ENCODE measurements at regions not wholly inside any gene's neighbourhood (a gene's known extent, or its start where the extent isn't known, plus 50 kb on each side); places are given as distances from the start of the nearest gene placed in this dataset.
"Not testable (repeated sequence)": the region's sequence is repeated elsewhere in the genome, so short reads cannot be mapped to it uniquely, and the experiment has no call there.

DNA sequence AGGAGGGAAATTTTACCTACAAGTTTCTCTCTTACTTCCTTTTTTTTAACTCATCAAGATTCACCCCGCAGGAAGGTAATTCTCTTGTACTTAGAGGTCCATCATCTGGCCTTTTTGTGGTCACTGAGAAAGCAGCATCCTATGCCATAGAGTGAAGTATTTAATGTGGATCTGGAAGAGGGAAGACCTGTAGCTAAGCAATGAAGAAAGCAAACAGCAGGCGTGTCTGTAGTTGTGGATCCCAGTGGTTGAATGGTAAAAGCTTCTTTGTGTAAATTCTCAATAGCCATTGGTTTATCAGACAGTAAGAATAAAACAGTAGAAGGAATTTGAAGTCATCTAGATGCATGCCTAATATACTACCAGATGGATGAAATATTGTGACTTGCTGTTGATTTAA is 196.4 kb downstream of the ANKRD7 start:
- no peak for DNase-seq

DNA sequence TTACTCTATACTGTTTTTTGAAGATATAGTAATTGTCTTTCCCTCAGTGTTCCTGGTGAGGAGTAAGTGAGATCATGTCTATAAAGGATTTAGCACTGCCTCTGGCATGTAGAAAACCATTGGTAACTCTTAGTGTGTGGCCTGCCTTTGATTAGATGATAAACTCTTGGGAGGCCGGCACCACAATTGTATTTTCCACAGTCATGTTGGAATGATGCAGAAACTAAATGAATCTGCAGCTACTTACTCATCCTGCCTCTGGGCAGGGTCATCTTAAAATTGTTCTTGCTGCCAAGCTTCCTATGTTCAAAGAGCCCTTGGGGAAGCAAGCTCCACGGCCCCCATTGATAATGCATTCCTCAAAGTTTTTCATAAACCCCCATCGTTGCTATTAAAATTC is 204.6 kb downstream of the ANKRD7 start:
- DNase-seq, result no peak

DNA sequence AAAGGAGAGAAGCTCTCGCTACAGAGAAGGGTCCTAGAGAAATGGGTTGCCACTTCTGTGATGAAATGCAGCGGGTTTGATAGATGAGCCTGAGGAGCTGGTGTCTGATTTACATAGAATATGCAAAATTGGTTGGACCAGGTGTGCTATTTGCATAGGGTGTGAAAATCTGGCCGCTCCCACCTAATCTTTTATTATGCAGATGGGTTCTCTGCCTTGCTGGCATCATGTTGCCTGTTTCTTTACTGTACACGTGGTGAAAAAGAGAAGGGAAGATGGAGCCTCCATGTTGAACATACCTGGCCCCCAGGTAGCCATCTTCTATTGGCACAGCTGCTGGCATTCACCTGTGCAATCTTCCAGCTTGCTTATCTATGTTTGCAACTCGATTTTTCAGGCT is 212.2 kb downstream of the ANKRD7 start:
- DNase-seq, result no peak

DNA sequence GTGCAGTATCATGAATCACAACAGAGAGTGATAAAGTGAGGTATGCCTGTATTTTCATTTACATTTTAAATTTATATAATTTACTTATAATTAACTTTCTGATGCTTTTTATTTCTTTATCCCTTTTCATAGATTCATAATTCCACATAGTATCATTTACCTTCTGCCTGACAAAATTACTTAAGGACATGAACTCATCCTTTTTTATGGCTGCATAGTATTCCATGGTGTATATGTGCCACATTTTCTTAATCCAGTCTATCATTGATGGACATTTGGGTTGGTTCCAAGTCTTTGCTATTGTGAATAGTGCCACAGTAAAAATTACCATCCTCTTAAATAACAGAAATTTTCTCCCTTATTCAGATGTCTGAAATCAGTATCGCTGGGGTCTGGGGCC is 224.5 kb downstream of the ANKRD7 start:
- DNase-seq, result not testable (repeated sequence)

DNA sequence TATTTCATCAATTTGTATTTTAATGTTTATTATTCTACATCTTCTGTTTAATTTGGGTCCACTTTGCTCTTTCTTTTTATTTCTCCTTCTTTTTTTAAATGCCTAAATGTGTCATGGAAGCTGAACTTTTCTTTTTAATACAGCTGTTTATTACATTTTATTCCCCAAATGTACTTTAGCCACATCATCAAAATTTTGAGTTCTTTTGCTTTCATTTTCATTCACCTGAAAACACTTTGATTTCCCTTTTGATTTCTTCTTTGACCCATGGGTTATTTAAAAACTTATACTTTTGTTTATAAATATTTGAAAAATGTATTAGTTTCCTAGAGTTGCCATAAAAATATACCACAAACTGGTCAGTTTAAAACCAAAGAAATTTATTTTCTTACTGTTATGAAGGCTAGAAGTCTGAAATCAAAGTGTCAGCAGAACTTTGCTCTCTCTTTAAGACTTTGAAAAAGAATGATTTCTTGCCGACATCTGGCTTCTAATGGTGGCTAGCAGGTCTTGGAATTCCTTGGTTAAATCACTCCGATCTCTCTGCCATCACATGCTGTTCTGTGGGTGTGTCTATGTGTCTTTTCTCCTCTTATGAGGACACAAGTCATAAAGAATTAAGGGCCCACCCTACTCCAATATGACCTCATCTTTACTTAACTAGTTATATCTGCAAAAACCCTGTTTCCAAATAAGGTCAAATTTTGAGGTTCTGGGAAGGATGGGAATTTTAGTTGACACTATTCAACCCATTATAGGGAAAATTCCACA is 225.5 kb downstream of the ANKRD7 start:
- DNase-seq, result no peak

DNA sequence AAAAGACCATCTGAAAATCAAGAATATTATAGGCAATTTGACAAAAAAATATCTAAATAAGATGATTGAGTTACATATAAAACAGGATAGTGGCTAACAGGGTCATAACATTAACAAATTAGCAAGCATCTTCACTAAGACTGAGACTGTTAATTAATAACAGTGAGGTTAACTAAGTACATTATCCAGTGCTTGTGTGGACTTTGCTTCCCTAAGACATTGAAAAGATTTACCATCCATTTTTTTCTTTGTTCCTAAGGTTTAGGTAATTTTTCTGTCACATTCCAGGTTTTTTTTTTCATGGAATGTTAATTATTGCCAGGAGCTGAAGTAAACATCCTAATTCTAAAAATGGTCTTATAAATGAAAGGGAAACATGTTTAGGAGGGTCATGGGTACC is 227.6 kb downstream of the ANKRD7 start:
- DNase-seq, result no peak

DNA sequence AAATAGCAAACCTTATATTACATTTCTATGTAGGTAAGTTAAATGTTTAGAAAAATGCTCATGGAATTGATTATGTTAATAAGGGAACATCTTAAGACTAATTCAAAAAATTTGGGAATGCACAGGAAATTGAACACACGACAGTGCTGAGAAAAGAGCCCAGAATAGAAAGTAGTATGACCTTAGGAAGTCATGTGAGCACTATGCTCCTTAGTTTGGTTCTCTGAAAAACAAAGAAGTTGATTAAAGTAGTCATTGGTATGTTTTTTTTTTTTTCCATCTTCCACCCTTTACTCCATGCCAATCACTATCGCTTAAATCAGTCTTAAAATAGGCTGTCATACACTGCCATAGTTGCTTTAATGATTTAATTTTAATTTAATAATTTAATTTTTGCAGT is 242.9 kb downstream of the ANKRD7 start:
- DNase-seq, result no peak

DNA sequence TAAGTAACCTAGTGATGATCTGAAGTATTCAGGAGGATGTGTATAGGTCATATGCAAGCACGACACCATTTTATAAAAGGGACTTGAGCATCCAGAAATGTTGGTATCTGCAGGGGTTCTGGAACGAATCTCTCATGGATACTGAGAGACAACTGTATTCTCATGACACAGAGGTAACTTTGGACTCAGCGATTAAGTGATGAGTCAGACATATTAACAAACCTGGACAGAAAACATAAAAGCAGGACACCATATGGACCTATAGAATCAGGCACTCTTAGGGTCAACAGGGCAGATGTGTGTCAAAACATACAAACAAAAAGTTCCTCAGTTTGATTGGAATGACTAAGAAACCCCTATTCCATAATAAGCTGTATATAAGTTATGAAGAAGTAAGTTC is 248.1 kb downstream of the ANKRD7 start:
- DNase-seq, result no peak

DNA sequence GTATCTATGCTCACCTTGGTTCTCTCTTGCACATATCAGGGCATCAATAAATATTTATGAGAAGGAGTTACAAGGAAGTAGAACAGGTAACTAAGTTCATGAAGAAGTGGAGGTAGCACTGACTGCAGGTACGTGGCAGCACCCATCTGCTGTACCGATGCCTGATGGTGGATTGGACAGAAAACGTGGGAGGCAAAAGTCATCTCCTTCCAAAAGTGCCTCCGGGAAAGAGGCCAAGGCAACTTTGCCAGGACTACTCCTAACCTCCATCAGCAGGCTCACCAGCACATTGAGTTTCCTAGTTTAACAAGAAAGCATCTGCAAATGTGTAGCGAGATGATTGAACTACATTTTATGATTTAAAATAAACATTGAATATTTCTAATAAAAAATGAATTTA is 248.8 kb downstream of the ANKRD7 start:
- no peak for DNase-seq

DNA sequence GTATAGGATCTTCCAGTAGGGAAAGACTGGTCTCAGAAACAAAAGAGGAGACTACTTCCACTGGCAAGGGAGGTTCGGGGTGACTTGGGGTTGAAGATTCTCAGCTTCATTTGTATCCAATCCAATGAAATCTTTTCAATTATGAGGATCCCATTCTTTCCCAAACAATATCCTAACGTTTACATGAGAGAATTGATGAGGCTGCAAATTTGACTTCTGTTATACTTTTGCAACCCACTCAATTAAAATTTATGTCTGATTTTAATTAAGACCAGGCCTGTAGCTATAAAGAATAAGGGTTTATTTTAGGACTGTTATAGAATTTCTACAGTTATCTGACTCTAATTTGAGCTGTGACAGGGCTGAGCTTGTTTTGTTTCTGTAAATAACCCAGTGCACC is 251.5 kb downstream of the ANKRD7 start:
- DNase-seq, result no peak

DNA sequence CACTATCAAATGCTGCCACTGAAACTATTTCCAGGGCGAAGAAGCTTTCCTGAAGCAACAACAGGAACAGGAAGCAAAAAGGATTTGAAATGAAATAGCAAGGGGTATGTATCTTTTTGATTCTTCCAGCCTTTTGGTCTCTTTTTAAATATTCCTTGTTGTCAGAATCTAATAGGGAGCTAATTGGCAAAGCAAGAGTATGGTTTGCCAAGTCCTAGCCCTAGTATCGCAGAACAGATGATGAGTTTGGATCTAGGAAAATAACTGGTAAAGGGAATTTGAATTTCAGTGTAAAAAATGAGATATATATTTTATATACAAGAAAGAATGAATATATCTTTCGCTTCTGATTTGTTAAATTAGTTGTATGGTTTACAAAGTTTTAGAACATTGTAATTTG is 252.5 kb downstream of the ANKRD7 start:
- no peak for DNase-seq

DNA sequence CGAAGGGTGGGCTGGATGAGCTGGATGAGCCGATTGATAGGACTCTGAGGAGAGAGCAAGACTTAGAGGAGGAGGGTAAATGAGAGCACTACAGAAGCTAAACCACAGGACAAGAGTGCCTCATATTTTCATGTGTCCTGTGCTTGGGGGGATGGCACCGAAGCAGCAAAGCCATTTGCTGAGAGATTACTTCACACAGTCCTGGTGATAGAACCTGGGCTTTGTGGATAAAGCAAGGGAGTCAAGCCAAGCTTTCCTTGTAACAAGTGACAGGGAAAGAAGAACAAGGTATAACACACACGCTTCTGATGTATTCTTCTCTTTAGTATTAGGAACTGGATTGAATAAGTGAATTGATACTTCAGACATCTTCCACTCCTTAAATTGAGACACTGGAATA is 253.7 kb downstream of the ANKRD7 start:
- no peak for DNase-seq

DNA sequence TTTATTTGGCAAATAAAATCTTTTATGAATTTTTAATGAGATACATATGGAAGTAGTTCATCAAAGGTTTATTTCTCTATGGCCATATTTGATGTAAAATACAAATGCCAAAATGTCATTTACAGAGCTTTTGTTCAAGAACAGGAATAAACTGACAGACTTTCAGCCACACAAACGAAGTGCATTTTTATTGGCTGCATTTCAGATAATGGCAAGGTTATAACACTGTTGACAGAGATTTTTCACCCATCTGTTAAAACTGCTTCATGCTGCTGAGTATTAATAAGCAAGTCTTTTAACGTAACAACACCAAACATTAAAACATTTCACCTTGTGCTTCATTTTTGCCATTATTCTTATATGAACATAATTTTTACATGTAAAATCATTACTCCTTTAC is 254.4 kb downstream of the ANKRD7 start:
- no peak for DNase-seq

DNA sequence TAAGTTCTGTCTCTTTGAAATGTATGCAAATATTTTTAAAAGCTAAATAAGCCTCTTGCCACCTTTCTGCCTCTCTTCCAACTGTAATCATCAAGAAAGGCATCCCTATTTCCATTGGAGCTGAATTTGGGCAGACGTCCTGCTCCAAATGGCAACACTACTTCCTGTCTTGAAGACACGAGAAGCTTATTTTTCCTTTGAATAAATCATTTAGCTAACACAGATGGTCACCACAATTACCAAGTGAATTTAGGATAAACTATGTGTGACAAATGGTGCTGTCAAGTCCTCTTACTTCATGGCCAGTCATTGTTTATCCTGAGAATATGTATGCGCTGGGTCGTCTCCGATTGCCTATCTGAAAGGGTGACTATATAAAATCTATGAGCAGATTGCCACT is 268.0 kb downstream of the ANKRD7 start:
- DNase-seq, result no peak

DNA sequence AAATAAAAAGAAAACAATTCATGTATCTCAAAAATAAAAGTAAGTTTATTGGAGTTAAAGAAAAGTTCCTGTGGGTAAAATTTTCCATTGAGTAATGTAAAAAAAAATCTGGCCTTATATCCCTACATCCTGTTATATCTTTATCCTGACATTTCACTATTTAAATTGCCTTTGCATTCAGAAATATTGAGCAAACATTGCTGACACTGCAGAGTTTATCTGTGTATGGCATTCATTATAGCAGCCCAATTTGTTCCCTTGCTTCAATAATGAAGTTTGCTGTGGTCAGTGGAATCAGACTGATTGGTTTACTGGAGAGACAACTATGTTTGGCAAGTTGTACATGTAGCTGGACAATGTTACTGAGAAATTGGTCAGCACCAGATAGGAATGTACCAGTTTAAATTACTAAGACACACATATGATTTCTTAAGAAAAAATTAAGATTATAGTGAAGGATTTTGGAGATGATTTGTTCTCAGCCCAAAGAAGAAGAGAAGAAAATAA is 271.7 kb downstream of the ANKRD7 start:
- no peak for DNase-seq

DNA sequence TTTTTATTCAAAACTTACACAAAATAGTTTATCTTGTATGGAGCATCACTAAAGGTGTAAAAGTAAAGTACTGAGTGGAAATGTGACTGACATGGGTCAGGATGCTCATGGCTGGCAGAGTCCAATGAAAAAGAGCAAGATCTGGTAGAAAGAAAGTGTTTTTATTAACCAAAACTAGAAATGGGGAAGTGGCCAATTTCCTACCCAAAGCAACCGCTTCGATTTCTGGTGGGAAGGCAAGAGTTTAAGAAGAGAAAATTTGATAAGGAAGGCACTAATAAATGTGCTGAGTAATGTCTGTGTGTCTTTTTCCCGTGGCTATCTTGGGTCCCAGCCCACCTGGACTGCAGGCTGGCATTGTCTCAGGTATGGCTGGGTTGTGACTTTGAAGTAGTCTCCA is 277.7 kb downstream of the ANKRD7 start:
- DNase-seq, result no peak

DNA sequence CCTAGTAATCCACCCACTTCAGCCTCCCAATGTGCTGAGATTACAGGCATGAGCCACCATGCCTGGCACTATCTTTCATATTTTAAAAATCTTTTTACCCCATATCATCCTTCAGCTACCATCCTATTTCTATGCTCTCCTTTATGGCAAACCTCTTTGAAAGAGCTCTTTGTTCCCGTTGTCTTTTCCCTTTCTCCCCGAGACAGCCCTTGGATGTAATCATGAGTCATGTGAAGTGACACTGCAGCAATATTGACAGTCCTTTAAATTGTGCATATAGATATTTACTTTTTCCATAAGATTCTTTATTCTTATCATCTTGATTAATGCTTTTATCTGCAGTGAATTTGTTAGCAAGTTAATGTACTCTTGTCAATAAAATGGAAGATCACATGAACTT is 286.6 kb downstream of the ANKRD7 start:
- DNase-seq, result no peak

DNA sequence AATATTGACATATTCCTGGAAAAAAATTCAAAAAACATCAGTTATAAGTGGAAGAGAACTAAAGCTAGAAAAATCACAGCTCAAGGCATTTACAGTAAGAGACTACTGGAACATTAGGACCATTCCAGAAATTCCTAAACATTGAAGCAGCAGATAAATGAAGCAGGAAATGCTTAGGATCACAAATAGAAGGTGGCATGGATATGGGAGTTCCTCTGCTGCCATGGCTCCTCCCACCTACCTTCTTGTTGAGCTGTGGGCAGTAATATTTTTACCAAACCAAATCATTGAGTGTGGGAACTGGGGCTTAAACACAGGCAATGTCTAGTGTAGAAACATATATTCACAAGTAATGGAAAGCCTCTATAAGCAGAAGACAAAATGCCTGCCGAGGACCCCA is 292.8 kb downstream of the ANKRD7 start:
- no peak for DNase-seq

DNA sequence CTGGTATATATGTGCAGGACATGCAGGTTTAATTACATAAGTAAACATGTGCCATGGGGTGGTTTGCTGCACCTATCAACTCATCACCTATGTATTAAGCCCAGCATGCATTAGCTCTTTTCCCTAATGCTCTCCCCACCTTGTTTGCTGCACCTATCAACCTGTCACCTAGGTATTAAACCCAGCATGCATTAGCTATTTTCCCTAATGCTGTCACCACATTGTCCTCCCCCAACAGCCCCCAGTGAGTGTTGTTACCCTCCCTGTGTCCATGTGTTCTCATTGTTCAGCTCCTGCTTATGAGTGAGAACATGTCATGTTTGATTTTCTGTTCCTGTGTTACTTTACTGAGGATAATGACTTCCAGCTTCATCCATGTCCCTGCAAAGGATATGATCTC is 300.5 kb downstream of the ANKRD7 start:
- DNase-seq, result no peak

DNA sequence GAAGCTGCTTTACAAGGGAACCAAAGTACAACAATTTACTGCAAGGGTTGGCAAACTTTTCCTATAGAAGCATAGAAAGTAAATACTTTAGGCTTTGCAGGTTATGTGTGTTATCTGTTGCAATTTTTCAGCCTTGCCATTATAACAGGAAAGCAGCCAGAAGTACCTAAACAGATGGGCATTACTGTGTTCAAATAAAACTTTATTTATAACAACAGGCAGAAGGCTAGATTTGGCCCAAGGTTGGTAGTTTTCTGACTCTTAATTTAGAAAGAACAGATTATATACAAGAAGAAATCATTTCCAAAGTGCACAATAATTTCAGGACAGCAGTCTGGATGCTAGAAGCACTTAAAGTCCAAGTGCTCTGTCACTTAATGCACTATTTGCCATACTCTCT is 307.1 kb downstream of the ANKRD7 start:
- no peak for DNase-seq

DNA sequence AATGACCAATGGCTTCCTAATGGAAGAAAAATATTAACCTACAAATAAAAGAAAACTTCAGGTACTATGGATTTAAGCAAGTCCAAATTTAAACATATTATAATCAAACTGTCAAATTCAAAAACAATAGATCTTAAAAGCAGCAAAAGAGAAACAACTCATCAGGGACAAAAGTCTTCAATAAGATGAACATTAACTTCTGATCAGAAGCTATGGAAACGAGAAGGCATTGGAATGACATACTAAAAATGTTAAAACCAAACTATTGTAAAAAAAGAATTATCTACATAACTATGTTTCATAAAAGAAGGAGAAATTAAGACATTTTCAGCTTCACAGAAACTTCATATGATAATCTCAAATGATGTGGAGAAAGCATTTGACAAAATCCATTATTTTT is 334.7 kb downstream of the ANKRD7 start:
- DNase-seq, result no peak

DNA sequence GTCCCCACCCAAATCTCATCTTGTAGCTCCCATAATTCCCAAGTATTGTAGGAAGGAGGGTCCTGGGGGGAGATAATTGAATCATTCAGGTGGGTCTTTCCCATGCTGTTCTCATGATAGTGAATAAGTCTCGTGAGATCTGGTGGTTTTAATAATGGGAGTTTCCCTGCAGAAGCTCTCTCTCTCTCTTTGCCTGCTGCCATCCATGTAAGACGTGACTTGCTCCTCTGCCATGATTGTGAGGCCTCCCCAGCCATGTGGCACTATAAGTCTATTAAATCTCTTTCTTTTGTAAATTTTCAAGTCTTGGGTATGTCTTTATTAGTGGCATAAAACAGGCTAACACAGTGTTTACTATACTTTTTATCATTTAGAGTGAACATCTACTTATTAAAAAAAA is 338.8 kb downstream of the ANKRD7 start:
- no peak for DNase-seq

DNA sequence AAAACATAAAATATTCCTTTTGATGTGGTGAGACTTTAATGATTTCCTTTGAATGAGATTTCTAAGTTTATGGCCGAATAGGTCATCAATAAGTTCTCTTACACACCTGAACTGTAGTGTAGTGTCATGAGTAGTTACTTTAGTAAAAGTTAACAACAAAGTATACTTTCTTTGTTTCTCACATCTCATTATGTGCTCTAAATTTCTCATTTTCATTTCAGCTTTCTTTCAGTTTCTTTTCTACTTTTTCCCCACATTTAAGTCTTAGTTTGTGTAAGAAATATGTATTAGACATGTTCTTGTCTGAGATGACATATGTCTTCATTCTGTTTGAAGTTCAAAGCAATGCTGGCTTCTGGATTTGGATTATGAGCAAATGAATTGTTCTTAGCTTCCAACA is 348.1 kb downstream of the ANKRD7 start:
- DNase-seq, result no peak

DNA sequence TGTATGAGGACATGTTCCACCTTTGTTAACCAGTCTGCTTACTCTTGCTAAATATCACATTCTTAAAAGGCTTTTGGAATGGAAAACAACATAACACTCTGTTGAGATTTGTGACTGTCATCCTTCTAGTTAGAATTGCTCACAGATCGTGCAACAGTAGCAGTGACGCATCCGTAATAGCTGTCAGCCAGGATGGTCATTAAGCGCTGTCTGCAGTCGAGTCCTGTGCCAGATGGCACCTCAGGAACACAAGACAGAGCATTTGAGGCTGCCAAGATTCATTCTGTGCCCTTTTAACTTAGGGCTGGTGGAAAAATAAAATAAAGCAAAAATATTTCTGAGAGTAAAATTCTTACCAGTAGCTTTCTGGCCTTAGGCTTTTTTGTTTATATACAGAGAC is 348.6 kb downstream of the ANKRD7 start:
- no peak for DNase-seq

DNA sequence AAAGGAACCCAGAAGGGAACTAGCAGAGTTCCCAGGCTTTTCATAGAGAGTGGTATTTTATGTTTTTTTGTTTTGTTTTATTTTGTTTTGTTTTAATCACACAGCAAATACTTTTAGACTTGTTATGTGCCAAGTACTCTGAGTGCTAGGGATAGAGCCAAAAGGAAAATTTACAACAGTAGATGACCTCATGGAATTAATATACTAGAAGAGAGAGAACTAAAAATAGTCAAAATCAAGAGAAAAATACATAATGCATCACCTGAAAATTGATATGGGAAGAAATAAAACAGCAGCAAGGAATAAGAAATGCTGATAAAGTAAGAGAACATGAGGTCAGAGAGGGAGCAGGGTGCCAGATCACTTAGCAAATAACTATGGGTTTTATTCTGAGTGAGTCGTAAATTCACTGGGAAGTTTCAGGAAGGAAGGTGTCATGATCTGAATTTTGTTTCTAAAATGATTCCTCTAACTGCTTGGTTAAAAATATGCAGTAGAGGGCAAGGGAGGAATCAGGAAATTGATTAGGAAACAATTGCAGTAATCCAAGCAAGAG is 351.0 kb downstream of the ANKRD7 start:
- DNase-seq, result no peak
